Stomach (tissue), 8 donors: ENCODE measurements at regions not wholly inside any gene's neighbourhood (a gene's known extent, or its start where the extent isn't known, plus 50 kb on each side); places are given as distances from the start of the nearest gene placed in this dataset.
"Not testable (repeated sequence)": the region's sequence is repeated elsewhere in the genome, so short reads cannot be mapped to it uniquely, and the experiment has no call there.

ENCODE experiments used
- DNase-seq, 2 donors: peaks; one replicate each; pipeline versions ENCODE4 v3.0.0 to v3.0.0-alpha.2; 2013 to 2019
- H3K27ac ChIP-seq, 5 donors: fragments of 200-600 bp in 4 of 5; sonication (generic) in 4 of 5; one replicate each; pipeline ENCODE4 v1.5.1; 2013 to 2019; ENCODE audit warnings: mild to moderate bottlenecking in 1 of 5, moderate library complexity in 1 of 5
- H3K27me3 ChIP-seq, 3 donors: fragments of 200-600 bp; sonication (generic); one replicate each; pipeline ENCODE4 v1.5.1; 2017 to 2019; ENCODE audit warnings: mixed run types in 1 of 3
- H3K36me3 ChIP-seq, 4 donors: fragments of 200-600 bp; sonication (generic); 1 replicate in 3 of 4; 2 replicates in 1 of 4; pipeline ENCODE4 v1.5.1; 2016 to 2019
- H3K4me1 ChIP-seq, 4 donors: fragments of 200-600 bp; sonication (generic); one replicate each; pipeline ENCODE4 v1.5.1; 2016 to 2019
- H3K4me3 ChIP-seq, 4 donors: fragments of 200-600 bp; sonication (generic) in 3 of 4; one replicate each; pipeline ENCODE4 v1.5.1; 2016 to 2019; ENCODE audit warnings: mild to moderate bottlenecking in 1 of 4
- H3K9me3 ChIP-seq, 4 donors: fragments of 200-600 bp; sonication (generic); one replicate each; pipeline ENCODE4 v1.5.1; 2016 to 2019
- EP300 ChIP-seq: sonication (generic); formaldehyde crosslinking; IDR thresholded peaks from one replicate; pipeline ENCODE4 v1.6.1; 2017; ENCODE audit warnings: antibody characterized with exemption
- POLR2A ChIP-seq, 4 donors: fragments of 450-650 bp; IDR thresholded peaks; one replicate each; pipeline ENCODE4 v1.6.1; 2016; ENCODE audit warnings: antibody characterized with exemption in 4 of 4, control low read depth in 2 of 4, mild to moderate bottlenecking in 1 of 4, moderate library complexity in 1 of 4
- POLR2AphosphoS5 ChIP-seq, 3 donors: sonication (generic); formaldehyde crosslinking; IDR thresholded peaks; one replicate each; pipeline ENCODE4 v1.6.1; 2016; ENCODE audit warnings: antibody characterized with exemption in 3 of 3
- WGBS, 5 donors: extraction: QIAGEN DNeasy Blood & Tissue Kit in 3 of 5; methylation state at CpG; one replicate each; pipeline versions ENCODE4 v1.1.5 to v1.1.7; 2013 to 2018; 5-methylcytosine and 5-hydroxymethylcytosine counted together
- intact Hi-C: fragments of 100-400 bp; cut with DNase I; formaldehyde crosslinking; loops from one replicate; pipeline ENCODE4 v1.15.1; 2023; ENCODE audit warnings: low total_unique reads
- TF ChIP-seq, protein P1 (sequence below), 7 experiments: fragments of 450-650 bp in 4 of 7; fragments of 200-600 bp in 3 of 7; sonication (generic) in 3 of 7; IDR thresholded peaks; one replicate each; pipeline ENCODE4 v1.5.1; 2016 to 2019; ENCODE audit warnings: antibody characterized with exemption in 7 of 7, control low read depth in 2 of 7, mild to moderate bottlenecking in 1 of 7
- donor health status: healthy with polysubstance abuse.
- donor health status: Bipolar disorder and iron deficiency.
- donor health status: healthy.

DNA sequence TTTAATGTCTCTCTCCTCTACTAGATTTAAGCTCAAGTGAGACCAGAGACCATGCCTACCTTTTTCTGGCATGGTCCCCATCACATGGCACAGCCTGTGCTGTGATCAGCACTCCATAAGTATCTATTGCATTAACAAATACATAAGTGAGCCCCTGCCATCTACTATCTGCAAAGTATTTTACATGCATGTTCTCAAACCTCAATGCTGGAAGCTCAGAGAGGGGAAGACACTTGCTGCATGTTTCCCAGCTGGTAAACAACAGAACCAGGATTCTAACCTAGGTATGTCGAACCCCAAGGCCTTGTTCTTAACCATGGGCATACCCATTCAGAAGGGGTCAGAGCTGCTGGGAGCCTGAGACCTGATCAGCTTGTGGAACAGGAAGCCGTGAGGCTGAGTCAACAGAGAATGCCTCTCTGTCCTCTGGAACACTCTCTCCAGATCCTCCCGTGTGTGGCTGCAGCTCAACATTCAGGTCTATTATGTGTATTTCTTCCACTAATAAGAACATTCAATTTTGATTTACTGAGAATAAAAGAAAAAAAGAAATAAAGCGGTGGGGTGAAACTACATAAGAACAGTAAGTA, 232.5 kb upstream of the MSX2 start:
- H3K27ac ChIP-seq, result no peak overlapping the region
- TF ChIP-seq POLR2A (IDR thresholded peaks at IDR 0.05) (no peak), EP300 (no peak), POLR2AphosphoS5 (IDR thresholded peaks at IDR 0.05) (no peak)
- TF ChIP-seq, protein P1, sequence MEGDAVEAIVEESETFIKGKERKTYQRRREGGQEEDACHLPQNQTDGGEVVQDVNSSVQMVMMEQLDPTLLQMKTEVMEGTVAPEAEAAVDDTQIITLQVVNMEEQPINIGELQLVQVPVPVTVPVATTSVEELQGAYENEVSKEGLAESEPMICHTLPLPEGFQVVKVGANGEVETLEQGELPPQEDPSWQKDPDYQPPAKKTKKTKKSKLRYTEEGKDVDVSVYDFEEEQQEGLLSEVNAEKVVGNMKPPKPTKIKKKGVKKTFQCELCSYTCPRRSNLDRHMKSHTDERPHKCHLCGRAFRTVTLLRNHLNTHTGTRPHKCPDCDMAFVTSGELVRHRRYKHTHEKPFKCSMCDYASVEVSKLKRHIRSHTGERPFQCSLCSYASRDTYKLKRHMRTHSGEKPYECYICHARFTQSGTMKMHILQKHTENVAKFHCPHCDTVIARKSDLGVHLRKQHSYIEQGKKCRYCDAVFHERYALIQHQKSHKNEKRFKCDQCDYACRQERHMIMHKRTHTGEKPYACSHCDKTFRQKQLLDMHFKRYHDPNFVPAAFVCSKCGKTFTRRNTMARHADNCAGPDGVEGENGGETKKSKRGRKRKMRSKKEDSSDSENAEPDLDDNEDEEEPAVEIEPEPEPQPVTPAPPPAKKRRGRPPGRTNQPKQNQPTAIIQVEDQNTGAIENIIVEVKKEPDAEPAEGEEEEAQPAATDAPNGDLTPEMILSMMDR (IDR thresholded peaks at IDR 0.05), result no peak
- DNase-seq, result no peak
- no peak overlapping the region for H3K4me3 ChIP-seq
- H3K4me1 ChIP-seq, result no peaks in the 10 kb centered on the region
- intact Hi-C loops, result no loop called here
- no peaks in the 10 kb centered on the region for H3K9me3 ChIP-seq
- no peaks in the 10 kb centered on the region for H3K36me3 ChIP-seq
- 52 to 68% (median 59%) methylated on average over 4 of the region's 4 CpGs for WGBS, 5 donors
- no peaks in the 10 kb centered on the region for H3K27me3 ChIP-seq

GRCh38 chr5:174493530-174493929, 230.9 kb upstream of the MSX2 start:
- DNase-seq, result peak in 1 of 2 donors; percentile 42
- 73 to 85% (median 78%) methylated on average over 7 of the region's 7 CpGs for WGBS, 5 donors
- Histone ChIP-seq H3K27ac (no peak overlapping the region), H3K4me3 (no peak overlapping the region), H3K27me3 (no peaks in the 10 kb centered on the region), H3K9me3 (peaks cover 6 to 13% (median 10%) of the 10 kb centered on the region in 4 donors), H3K4me1 (no peaks in the 10 kb centered on the region), H3K36me3 (no peaks in the 10 kb centered on the region)
- TF ChIP-seq, protein P1 (IDR thresholded peaks at IDR 0.05), result no peak
- TF ChIP-seq EP300 (no peak), POLR2AphosphoS5 (IDR thresholded peaks at IDR 0.05) (no peak), POLR2A (IDR thresholded peaks at IDR 0.05) (no peak)
- intact Hi-C loops, result no loop called here

- H3K4me3 ChIP-seq, result not testable (repeated sequence)
Measured at GRCh38 chr5:174497939-174498338, 226.4 kb upstream of the MSX2 start.

GRCh38 chr5:174498575-174498974, 225.8 kb upstream of the MSX2 start:
- H3K27ac ChIP-seq, H3K4me3 ChIP-seq, DNase-seq, H3K27me3 ChIP-seq, H3K36me3 ChIP-seq, intact Hi-C loops, H3K4me1 ChIP-seq: not testable (repeated sequence)
- H3K9me3 ChIP-seq, result peaks cover 8 to 21% (median 17%) of the 10 kb centered on the region in 4 donors
- WGBS, 5 donors, result 61 to 89% (median 73%) methylated on average over 4 of the region's 4 CpGs

More at GRCh38 chr5:174497939-174498338, 226.4 kb upstream of the MSX2 start:
- DNase-seq, intact Hi-C loops, H3K27me3 ChIP-seq, H3K4me1 ChIP-seq, H3K27ac ChIP-seq, H3K36me3 ChIP-seq: not testable (repeated sequence)
- 75 to 87% (median 79%) methylated on average over 3 of the region's 3 CpGs for WGBS, 5 donors
- H3K9me3 ChIP-seq, result peaks cover 8 to 21% (median 17%) of the 10 kb centered on the region in 4 donors

- 63 to 80% (median 72%) methylated on average over 5 of the region's 5 CpGs for WGBS, 5 donors
- Histone ChIP-seq H3K4me3 (no peak overlapping the region), H3K4me1 (peaks cover 0 to 8% (median 6%) of the 10 kb centered on the region in 4 donors), H3K27me3 (no peaks in the 10 kb centered on the region), H3K27ac (no peak overlapping the region), H3K36me3 (no peaks in the 10 kb centered on the region), H3K9me3 (peaks cover 8 to 21% (median 17%) of the 10 kb centered on the region in 4 donors)
- TF ChIP-seq POLR2A (IDR thresholded peaks at IDR 0.05), result no peak
- TF ChIP-seq, protein P1 (IDR thresholded peaks at IDR 0.05), result no peak
- no peak for TF ChIP-seq POLR2AphosphoS5 (IDR thresholded peaks at IDR 0.05)
- no peak for TF ChIP-seq EP300
- no peak for DNase-seq
- intact Hi-C loops, result no loop called here
Measured at GRCh38 chr5:174500636-174501035, 223.7 kb upstream of the MSX2 start.
